ENCODE measurements at regions not wholly inside any gene's neighbourhood (a gene's known extent, or its start where the extent isn't known, plus 50 kb on each side); places are given as distances from the start of the nearest gene placed in this dataset.

GRCh38 chr4:10773656-10774055 is 89.1 kb upstream of the CLNK start:
- Histone ChIP-seq H3K4me1 (no peaks in the 10 kb centered on the region), H3K27ac (no peak overlapping the region), H3K36me3 (replicated peaks in 1 of 2; ENCODE audit: insufficient read depth in 1 of 2, low read depth in 2 of 2) (no peaks in the 10 kb centered on the region), H3K27me3 (no peaks in the 10 kb centered on the region), H3K4me3 (no peak overlapping the region), H3K9me3 (no peaks in the 10 kb centered on the region)
- 56 to 69% methylated on average over 2 of the region's 2 CpGs for WGBS, 2 donors
- no peak for DNase-seq
- intact Hi-C loops (cut with DNase I) = no loop called here
- ATAC-seq = no peak
- no peak for TF ChIP-seq POLR2A (IDR thresholded peaks at IDR 0.05)
- no peak for TF ChIP-seq CTCF (IDR thresholded peaks at IDR 0.05)

- Histone ChIP-seq H3K9me3 (no peaks in the 10 kb centered on the region), H3K27ac (no peak overlapping the region), H3K4me1 (no peaks in the 10 kb centered on the region), H3K36me3 (replicated peaks in 1 of 2; ENCODE audit: insufficient read depth in 1 of 2, low read depth in 2 of 2) (no peaks in the 10 kb centered on the region), H3K27me3 (no peaks in the 10 kb centered on the region), H3K4me3 (no peak overlapping the region)
- DNase-seq (no peak), ATAC-seq (no peak)
- 36 to 38% methylated on average over 3 of the region's 3 CpGs for WGBS, 2 donors
- no peak for TF ChIP-seq POLR2A (IDR thresholded peaks at IDR 0.05)
- intact Hi-C loops (cut with DNase I) = no loop called here
Measured at GRCh38 chr4:10773010-10773409, 88.4 kb upstream of the CLNK start.

- no peak overlapping the region for H3K4me3 ChIP-seq
- no peaks in the 10 kb centered on the region for H3K27me3 ChIP-seq
- H3K9me3 ChIP-seq = peaks cover 0 to 4% (median 0%) of the 10 kb centered on the region in 3 donors
- ATAC-seq = no peak
- H3K36me3 ChIP-seq (replicated peaks in 1 of 2; ENCODE audit: insufficient read depth in 1 of 2, low read depth in 2 of 2) = no peaks in the 10 kb centered on the region
- H3K4me1 ChIP-seq = no peaks in the 10 kb centered on the region
- 50 to 55% methylated on average over 3 of the region's 3 CpGs for WGBS, 2 donors
- intact Hi-C loops (cut with DNase I) = no loop called here
- no peak for DNase-seq
- TF ChIP-seq POLR2A (IDR thresholded peaks at IDR 0.05) (no peak), CTCF (IDR thresholded peaks at IDR 0.05) (no peak)
- H3K27ac ChIP-seq = no peak overlapping the region
Measured at GRCh38 chr4:10765386-10765785, 80.8 kb upstream of the CLNK start.

GRCh38 chr4:10762561-10762960 is 78.0 kb upstream of the CLNK start:
- Histone ChIP-seq H3K4me1 (no peaks in the 10 kb centered on the region), H3K9me3 (peaks cover 0 to 4% (median 0%) of the 10 kb centered on the region in 3 donors), H3K27me3 (no peaks in the 10 kb centered on the region), H3K36me3 (replicated peaks in 1 of 2; ENCODE audit: insufficient read depth in 1 of 2, low read depth in 2 of 2) (no peaks in the 10 kb centered on the region), H3K27ac (no peak overlapping the region), H3K4me3 (no peak overlapping the region)
- WGBS, 2 donors = 51 to 67% methylated on average over 4 of the region's 4 CpGs
- intact Hi-C loops (cut with DNase I) = no loop called here
- ATAC-seq (no peak), DNase-seq (no peak)
- TF ChIP-seq POLR2A (IDR thresholded peaks at IDR 0.05) = no peak
- no peak for TF ChIP-seq CTCF (IDR thresholded peaks at IDR 0.05)

- H3K27me3 ChIP-seq = no peaks in the 10 kb centered on the region
- H3K27ac ChIP-seq = no peak overlapping the region
- TF ChIP-seq CTCF (IDR thresholded peaks at IDR 0.05) (no peak), POLR2A (IDR thresholded peaks at IDR 0.05) (no peak)
- ATAC-seq = no peak
- peaks cover 0 to 4% (median 0%) of the 10 kb centered on the region in 3 donors for H3K9me3 ChIP-seq
- H3K4me3 ChIP-seq = no peak overlapping the region
- intact Hi-C loops (cut with DNase I) = no loop called here
- DNase-seq = no peak
- 61 to 71% methylated on average over 1 of the region's 1 CpG for WGBS, 2 donors
- no peaks in the 10 kb centered on the region for H3K4me1 ChIP-seq
- H3K36me3 ChIP-seq (replicated peaks in 1 of 2; ENCODE audit: insufficient read depth in 1 of 2, low read depth in 2 of 2) = no peaks in the 10 kb centered on the region
Measured at GRCh38 chr4:10761903-10762302, 77.3 kb upstream of the CLNK start.

Data from body of pancreas (tissue), 4 donors.